ENCODE measurements at regions not wholly inside any gene's neighbourhood (a gene's known extent, or its start where the extent isn't known, plus 50 kb on each side); places are given as distances from the start of the nearest gene placed in this dataset.
"Not testable (repeated sequence)": the region's sequence is repeated elsewhere in the genome, so short reads cannot be mapped to it uniquely, and the experiment has no call there.

GRCh38 chr3:4897765-4898453 is 81.3 kb upstream of the BHLHE40 start:
- DNase-seq: no peak

DNA sequence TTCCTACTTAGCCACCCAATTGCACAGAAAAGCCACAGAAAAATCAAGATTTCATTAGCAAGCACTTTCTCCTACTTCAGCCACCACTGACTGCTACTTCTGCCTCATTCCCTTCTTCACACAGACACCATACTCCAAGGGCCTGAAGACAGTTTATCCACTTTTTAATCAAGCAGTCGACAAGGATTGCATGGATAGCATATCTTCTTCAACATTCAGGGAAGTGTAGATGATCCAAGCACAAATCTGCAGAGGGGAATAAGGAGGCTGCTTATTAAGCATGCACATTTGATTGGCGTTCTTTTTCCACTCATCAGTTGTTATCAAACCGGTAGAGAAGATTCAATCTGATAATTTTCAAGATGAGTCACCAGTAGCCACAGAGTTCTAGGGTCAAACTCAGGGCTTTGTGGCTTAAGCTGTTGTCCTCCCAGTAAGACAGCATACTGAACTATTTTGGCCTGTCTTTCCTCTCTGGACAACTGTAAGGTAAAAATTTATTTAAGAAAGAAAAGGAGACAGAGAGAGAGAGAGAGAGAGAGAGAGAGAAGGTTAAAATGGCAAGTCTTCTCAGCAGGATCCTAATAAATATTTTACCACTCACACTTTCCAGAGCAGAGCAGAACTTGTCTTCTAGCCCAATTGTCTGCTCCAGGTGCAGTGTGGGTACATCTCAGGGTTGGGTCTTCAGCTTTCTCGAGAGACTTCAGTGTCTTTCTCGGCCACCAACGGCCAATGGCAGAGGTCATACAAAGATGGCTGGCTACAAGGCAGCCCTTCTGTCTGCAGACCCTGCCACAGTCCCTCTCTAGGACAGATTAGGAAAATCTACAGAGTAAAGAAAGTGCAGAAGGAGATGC is 80.6 kb upstream of the BHLHE40 start:
- DNase-seq: no peak

GRCh38 chr3:4899710-4900109 is 79.5 kb upstream of the BHLHE40 start:
- no peak for DNase-seq

DNA sequence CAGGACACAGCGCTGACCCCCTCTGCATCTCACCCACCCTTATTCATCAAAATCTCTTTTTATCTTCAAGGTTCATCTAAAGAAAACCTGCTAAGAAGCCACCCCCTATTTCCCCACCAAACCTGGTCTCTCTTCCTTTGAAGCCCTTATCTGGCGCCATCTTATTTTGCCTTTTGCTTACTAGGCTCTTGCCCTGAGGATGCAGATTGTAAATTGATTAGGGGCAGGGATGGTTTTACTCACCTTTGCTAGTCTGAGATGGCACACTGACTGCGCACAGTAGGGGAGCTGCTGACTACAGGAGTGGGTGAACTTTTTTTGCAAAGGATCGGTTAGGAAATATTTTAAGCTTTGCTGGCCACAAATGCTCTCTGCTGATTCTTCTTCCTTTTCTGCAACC is 78.9 kb upstream of the BHLHE40 start:
- DNase-seq: no peak

DNA sequence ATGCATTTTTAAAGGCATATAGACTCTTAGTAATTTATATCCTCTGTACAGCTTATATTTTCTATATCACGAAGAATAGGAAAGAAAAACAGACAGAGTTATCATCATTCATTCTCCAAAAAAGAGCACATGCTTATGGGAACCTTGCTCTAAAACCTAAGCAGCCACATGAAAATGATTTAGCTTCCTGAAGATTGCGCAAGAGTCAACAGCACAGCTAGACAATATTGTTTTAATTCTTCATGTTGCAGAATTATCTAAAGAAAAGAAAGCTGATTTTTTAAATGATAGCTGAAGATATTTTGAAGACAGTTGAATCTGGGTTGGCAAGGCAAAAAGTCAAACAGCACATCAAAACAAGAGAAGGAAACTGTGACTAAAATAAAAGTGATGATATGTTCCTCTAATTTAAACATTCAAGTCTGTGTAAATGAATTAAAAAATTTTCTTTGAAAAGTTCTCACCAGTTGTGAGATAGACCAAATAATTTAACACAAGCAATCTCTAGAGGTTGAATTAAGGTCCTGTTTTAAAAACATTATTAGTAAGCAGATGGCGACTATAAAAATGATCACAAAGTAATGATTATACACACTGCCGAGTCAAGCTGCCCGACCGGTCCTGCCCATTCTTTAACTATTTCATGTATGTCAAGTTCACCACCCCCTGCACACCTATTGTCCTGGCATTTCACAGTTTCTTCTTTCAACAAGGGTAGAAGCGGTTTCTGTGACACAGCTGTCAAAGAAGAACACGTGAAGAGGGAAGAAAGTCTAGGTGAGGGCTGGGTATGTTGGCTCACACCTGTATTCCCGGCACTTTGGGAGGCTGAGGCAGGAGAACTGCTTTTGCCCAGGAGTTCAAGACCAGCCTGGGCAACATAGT is 74.2 kb upstream of the BHLHE40 start:
- no peak for DNase-seq

DNA sequence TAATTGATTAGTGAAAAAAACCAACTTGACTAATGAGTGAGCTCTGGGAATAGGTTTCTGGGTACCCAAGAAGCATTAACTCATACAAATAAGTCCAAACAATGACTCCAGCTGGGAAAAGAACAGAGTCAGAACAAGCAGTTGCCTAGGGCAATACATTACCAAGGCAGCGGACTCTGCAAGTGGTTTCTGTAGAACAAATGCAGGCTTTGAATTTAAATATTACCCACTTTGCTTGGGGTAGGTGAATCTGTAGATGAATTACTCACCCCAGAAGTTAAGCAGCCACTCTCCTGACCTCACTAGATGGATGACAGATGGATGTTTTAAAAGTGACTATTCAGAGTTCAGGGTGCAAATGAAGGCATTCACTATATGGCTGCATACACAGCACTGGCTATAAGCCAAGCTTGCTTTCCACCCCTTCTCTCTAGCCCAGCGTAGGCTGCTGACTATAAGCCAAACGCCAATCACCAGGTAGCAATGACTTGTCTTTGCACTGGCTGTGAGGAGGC is 73.1 kb upstream of the BHLHE40 start:
- DNase-seq: peak; percentile 81

- no peak for DNase-seq
Observed at GRCh38 chr3:4907050-4907449, 72.2 kb upstream of the BHLHE40 start.

DNA sequence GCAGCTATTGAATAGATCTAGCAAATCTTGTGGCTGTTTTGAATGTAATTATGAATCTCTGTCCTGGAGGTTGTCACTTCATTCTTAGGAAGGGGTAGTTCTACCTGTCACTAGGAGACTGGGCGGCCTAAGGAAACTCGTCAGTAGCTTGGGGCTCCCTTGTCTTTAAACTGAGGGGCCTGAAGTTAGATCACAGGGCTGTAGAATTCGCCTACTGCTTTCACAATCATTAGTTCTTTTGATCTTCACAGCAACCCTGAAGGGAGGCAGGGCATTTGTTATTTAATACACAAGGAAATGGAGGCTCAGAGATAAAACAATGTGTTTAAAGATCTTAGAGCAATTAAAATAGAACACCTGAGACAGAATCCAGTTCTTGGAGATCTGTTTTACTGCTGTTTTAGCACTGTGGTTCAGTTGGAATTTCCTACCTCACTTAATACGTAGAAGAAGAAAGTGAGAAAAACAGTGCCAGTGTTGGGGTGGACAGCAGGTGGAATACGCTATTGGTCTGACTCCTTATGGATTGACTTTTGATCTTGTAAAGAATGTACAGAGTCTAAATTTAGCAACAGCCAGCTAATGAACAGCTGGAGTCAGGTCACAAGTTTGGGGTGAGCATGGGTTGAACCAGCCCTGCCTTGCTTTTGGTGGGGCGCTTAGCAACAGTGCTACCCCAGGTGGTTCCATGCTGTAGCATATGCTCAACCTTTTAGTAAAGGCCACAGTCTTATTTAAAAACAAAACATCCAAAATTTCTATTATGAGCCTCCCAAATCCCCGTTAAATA is 71.4 kb upstream of the BHLHE40 start:
- DNase-seq: no peak

- DNase-seq: no peak
Observed at GRCh38 chr3:4908433-4909156, 70.6 kb upstream of the BHLHE40 start.

GRCh38 chr3:4914464-4914863 is 64.8 kb upstream of the BHLHE40 start:
- no peak for DNase-seq

DNA sequence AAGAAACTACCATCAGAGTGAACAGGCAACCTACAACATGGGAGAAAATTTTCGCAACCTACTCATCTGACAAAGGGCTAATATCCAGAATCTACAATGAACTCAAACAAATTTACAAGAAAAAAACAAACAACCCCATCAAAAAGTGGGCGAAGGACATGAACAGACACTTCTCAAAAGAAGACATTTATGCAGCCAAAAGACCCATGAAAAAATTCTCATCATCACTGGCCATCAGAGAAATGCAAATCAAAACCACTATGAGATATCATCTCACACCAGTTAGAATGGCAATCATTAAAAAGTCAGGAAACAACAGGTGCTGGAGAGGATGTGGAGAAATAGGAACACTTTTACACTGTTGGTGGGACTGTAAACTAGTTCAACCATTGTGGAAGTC is 57.6 kb upstream of the BHLHE40 start:
- not testable (repeated sequence) for DNase-seq

- DNase-seq: no peak
Observed at GRCh38 chr3:4926892-4927291, 52.3 kb upstream of the BHLHE40 start.

DNA sequence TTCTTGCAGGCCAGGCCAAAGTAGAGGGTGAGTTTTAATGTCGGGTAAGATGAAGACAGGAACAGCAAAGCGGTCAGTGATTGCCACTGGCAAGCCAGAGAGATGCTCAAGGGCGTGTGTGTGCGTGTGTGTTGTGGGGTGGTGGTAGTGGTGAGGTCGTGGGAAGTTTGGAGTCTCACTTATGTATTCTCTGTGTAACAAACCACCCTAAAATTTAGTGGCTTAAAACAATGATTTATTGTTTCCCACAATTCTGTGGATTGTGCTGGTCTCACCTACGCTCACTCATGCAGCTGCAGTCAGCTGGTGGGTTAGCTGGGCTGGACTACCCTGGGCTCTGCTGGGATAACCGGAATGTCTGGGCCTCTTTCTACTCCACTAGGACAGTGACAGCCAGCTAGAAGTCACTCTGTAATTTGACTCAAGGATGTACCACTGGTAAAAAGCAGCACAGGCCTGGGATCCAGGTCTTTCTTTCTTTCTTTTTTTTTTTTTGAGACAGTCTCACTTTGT is 50.9 kb upstream of the BHLHE40 start:
- no peak for DNase-seq
